ENCODE measurements at regions not wholly inside any gene's neighbourhood (a gene's known extent, or its start where the extent isn't known, plus 50 kb on each side); places are given as distances from the start of the nearest gene placed in this dataset.

GRCh38 chr14:94917041-94917600 is 147.2 kb upstream of the GSC start:
- Histone ChIP-seq H3K4me1 (ENCODE audit: control insufficient read depth, insufficient read depth, low read length, poor library complexity, severe bottlenecking) (no peaks in the 10 kb centered on the region), H3K9me3 (ENCODE audit: control insufficient read depth, low read length) (no peaks in the 10 kb centered on the region), H3K36me3 (ENCODE audit: control insufficient read depth, insufficient read depth, low read length) (no peaks in the 10 kb centered on the region), H3K27me3 (replicated peaks; ENCODE audit: control insufficient read depth, insufficient read depth, low read length, poor library complexity, severe bottlenecking) (no peaks in the 10 kb centered on the region), H3K4me3 (ENCODE audit: insufficient read depth, low read depth, low read length, poor library complexity, severe bottlenecking) (no peak overlapping the region), H3K27ac (ENCODE audit: insufficient read depth, low read length, poor library complexity, severe bottlenecking) (no peak overlapping the region)
- no peak for DNase-seq

DNA sequence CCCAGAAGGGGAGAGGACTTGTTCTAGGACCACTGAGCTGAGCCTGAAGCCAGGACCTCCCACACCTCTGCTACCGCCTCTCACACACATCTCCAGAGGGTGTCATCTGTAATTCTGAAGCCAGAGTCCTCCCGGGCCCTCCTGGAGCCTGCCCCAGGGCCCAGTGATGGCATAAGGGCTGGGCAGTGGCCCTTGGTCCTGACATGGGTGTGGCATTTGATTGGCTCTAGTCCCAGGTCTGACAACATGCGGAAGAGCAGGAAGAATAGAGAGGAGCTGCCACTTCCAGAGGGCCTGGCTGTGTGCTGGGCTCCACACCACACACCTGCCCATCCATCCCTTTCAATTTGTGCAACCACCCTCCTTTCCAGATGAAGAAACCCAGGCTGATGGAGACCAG is 144.3 kb upstream of the GSC start:
- Histone ChIP-seq H3K4me1 (ENCODE audit: control insufficient read depth, insufficient read depth, low read length, poor library complexity, severe bottlenecking) (no peaks in the 10 kb centered on the region), H3K36me3 (ENCODE audit: control insufficient read depth, insufficient read depth, low read length) (no peaks in the 10 kb centered on the region), H3K27me3 (replicated peaks; ENCODE audit: control insufficient read depth, insufficient read depth, low read length, poor library complexity, severe bottlenecking) (no peaks in the 10 kb centered on the region), H3K9me3 (ENCODE audit: control insufficient read depth, low read length) (no peaks in the 10 kb centered on the region), H3K27ac (ENCODE audit: insufficient read depth, low read length, poor library complexity, severe bottlenecking) (no peak overlapping the region), H3K4me3 (ENCODE audit: insufficient read depth, low read depth, low read length, poor library complexity, severe bottlenecking) (no peak overlapping the region)
- no peak for DNase-seq

DNA sequence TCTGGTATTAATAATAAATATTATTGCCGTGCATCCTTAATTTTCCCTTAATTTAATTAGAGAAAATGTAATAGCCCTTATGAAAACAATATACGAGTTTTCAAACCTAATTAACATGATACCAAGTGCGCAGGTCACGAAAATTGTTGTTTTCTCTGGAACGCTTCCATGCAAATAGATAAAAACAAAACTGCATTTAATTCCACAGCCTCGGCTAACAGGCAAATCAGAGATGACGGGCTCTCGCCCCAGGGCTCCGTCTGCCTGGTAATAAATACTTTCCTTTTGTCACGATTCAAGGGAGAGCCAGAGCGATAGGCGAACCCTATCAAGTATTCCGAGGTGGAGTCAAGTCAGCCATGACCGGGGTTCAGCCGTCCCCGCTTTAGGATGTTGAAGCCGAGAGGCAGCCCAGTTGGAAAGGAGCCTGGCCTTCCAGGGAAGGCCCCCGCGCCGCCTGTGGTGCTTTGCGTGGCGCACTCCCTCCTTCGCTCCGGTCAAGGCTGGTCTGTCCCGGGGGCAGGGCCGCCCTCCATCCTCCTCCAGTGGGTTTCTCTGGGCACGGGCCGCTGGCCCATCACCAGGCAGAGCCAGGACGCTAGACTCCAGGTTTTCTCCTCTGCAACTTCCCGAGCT is 137.8 kb upstream of the GSC start:
- no peak overlapping the region for H3K4me3 ChIP-seq (ENCODE audit: insufficient read depth, low read depth, low read length, poor library complexity, severe bottlenecking)
- no peak for DNase-seq
- H3K27me3 ChIP-seq (replicated peaks; ENCODE audit: control insufficient read depth, insufficient read depth, low read length, poor library complexity, severe bottlenecking): no peaks in the 10 kb centered on the region

GRCh38 chr14:94906991-94907587 is 137.2 kb upstream of the GSC start:
- Histone ChIP-seq H3K9me3 (ENCODE audit: control insufficient read depth, low read length) (no peaks in the 10 kb centered on the region), H3K36me3 (ENCODE audit: control insufficient read depth, insufficient read depth, low read length) (no peaks in the 10 kb centered on the region), H3K27me3 (replicated peaks; ENCODE audit: control insufficient read depth, insufficient read depth, low read length, poor library complexity, severe bottlenecking) (no peaks in the 10 kb centered on the region), H3K4me1 (ENCODE audit: control insufficient read depth, insufficient read depth, low read length, poor library complexity, severe bottlenecking) (no peaks in the 10 kb centered on the region), H3K27ac (ENCODE audit: insufficient read depth, low read length, poor library complexity, severe bottlenecking) (no peak overlapping the region), H3K4me3 (ENCODE audit: insufficient read depth, low read depth, low read length, poor library complexity, severe bottlenecking) (no peak overlapping the region)
- no peak for DNase-seq

More for the DNA sequence above, 137.8 kb upstream of the GSC start:
- Histone ChIP-seq H3K27ac (ENCODE audit: insufficient read depth, low read length, poor library complexity, severe bottlenecking) (no peak overlapping the region), H3K4me1 (ENCODE audit: control insufficient read depth, insufficient read depth, low read length, poor library complexity, severe bottlenecking) (no peaks in the 10 kb centered on the region), H3K36me3 (ENCODE audit: control insufficient read depth, insufficient read depth, low read length) (no peaks in the 10 kb centered on the region), H3K9me3 (ENCODE audit: control insufficient read depth, low read length) (no peaks in the 10 kb centered on the region)

GRCh38 chr14:94906577-94906976 is 136.7 kb upstream of the GSC start:
- no peak for DNase-seq
- no peaks in the 10 kb centered on the region for H3K4me1 ChIP-seq (ENCODE audit: control insufficient read depth, insufficient read depth, low read length, poor library complexity, severe bottlenecking)
- H3K36me3 ChIP-seq (ENCODE audit: control insufficient read depth, insufficient read depth, low read length): no peaks in the 10 kb centered on the region
- no peaks in the 10 kb centered on the region for H3K9me3 ChIP-seq (ENCODE audit: control insufficient read depth, low read length)
- H3K27ac ChIP-seq (ENCODE audit: insufficient read depth, low read length, poor library complexity, severe bottlenecking): no peak overlapping the region
- H3K4me3 ChIP-seq (ENCODE audit: insufficient read depth, low read depth, low read length, poor library complexity, severe bottlenecking): no peak overlapping the region
- no peaks in the 10 kb centered on the region for H3K27me3 ChIP-seq (replicated peaks; ENCODE audit: control insufficient read depth, insufficient read depth, low read length, poor library complexity, severe bottlenecking)

DNA sequence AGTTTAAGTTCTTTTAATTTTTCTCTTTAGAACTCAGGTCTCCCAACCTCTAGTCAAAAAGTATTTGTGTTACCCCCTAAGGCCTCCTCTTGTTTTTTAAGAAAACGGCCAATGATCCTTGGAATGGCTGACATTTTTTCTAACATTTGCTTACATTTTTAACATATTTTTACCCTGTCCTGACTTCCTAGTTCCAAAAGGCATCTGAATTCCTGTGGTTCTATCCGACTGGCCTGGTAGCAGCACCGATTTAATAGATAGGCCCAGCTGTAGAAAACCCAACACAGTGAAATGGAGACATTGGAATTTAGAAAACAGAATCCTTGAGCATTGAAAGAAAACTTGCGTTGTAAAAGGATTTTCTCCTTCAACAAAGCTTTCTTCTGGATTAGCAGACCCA is 134.7 kb upstream of the GSC start:
- no peak for DNase-seq
- Histone ChIP-seq H3K27ac (ENCODE audit: insufficient read depth, low read length, poor library complexity, severe bottlenecking) (no peak overlapping the region), H3K36me3 (ENCODE audit: control insufficient read depth, insufficient read depth, low read length) (no peaks in the 10 kb centered on the region), H3K27me3 (replicated peaks; ENCODE audit: control insufficient read depth, insufficient read depth, low read length, poor library complexity, severe bottlenecking) (no peaks in the 10 kb centered on the region), H3K4me1 (ENCODE audit: control insufficient read depth, insufficient read depth, low read length, poor library complexity, severe bottlenecking) (no peaks in the 10 kb centered on the region), H3K4me3 (ENCODE audit: insufficient read depth, low read depth, low read length, poor library complexity, severe bottlenecking) (no peak overlapping the region), H3K9me3 (ENCODE audit: control insufficient read depth, low read length) (no peaks in the 10 kb centered on the region)

DNA sequence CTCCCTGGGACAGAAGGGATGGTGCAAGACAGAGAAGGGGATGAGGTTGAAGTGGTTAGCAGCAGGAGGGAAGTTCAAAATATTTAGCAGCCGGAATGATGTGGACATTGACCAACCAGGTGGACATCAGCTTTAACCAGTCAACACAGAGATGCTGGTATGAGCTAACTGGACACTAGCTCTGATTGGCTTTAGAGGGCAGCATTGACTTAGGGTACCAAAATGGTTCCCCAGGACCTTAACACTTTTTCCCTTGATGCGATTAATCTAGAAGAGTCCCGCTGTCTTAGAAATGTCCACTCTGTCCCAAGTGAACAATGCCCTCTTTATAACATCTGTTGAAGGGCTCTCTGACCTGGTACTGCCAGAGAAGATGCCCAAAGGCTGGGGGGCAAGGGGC is 134.0 kb upstream of the GSC start:
- Histone ChIP-seq H3K36me3 (ENCODE audit: control insufficient read depth, insufficient read depth, low read length) (no peaks in the 10 kb centered on the region), H3K27me3 (replicated peaks; ENCODE audit: control insufficient read depth, insufficient read depth, low read length, poor library complexity, severe bottlenecking) (no peaks in the 10 kb centered on the region), H3K9me3 (ENCODE audit: control insufficient read depth, low read length) (no peaks in the 10 kb centered on the region), H3K4me3 (ENCODE audit: insufficient read depth, low read depth, low read length, poor library complexity, severe bottlenecking) (no peak overlapping the region), H3K4me1 (ENCODE audit: control insufficient read depth, insufficient read depth, low read length, poor library complexity, severe bottlenecking) (no peaks in the 10 kb centered on the region), H3K27ac (ENCODE audit: insufficient read depth, low read length, poor library complexity, severe bottlenecking) (no peak overlapping the region)
- DNase-seq: no peak

GRCh38 chr14:94903338-94903737 is 133.4 kb upstream of the GSC start:
- Histone ChIP-seq H3K4me1 (ENCODE audit: control insufficient read depth, insufficient read depth, low read length, poor library complexity, severe bottlenecking) (no peaks in the 10 kb centered on the region), H3K27ac (ENCODE audit: insufficient read depth, low read length, poor library complexity, severe bottlenecking) (no peak overlapping the region), H3K27me3 (replicated peaks; ENCODE audit: control insufficient read depth, insufficient read depth, low read length, poor library complexity, severe bottlenecking) (no peaks in the 10 kb centered on the region), H3K9me3 (ENCODE audit: control insufficient read depth, low read length) (no peaks in the 10 kb centered on the region), H3K4me3 (ENCODE audit: insufficient read depth, low read depth, low read length, poor library complexity, severe bottlenecking) (no peak overlapping the region), H3K36me3 (ENCODE audit: control insufficient read depth, insufficient read depth, low read length) (no peaks in the 10 kb centered on the region)
- DNase-seq: no peak

GRCh38 chr14:94897561-94897960 is 127.6 kb upstream of the GSC start:
- Histone ChIP-seq H3K27me3 (replicated peaks; ENCODE audit: control insufficient read depth, insufficient read depth, low read length, poor library complexity, severe bottlenecking) (no peaks in the 10 kb centered on the region), H3K4me1 (ENCODE audit: control insufficient read depth, insufficient read depth, low read length, poor library complexity, severe bottlenecking) (no peaks in the 10 kb centered on the region), H3K4me3 (ENCODE audit: insufficient read depth, low read depth, low read length, poor library complexity, severe bottlenecking) (no peak overlapping the region), H3K36me3 (ENCODE audit: control insufficient read depth, insufficient read depth, low read length) (no peaks in the 10 kb centered on the region), H3K27ac (ENCODE audit: insufficient read depth, low read length, poor library complexity, severe bottlenecking) (no peak overlapping the region), H3K9me3 (ENCODE audit: control insufficient read depth, low read length) (no peaks in the 10 kb centered on the region)
- no peak for DNase-seq

GRCh38 chr14:94897082-94897481 is 127.2 kb upstream of the GSC start:
- DNase-seq: no peak
- no peak overlapping the region for H3K27ac ChIP-seq (ENCODE audit: insufficient read depth, low read length, poor library complexity, severe bottlenecking)
- no peaks in the 10 kb centered on the region for H3K36me3 ChIP-seq (ENCODE audit: control insufficient read depth, insufficient read depth, low read length)
- H3K4me3 ChIP-seq (ENCODE audit: insufficient read depth, low read depth, low read length, poor library complexity, severe bottlenecking): no peak overlapping the region
- H3K9me3 ChIP-seq (ENCODE audit: control insufficient read depth, low read length): no peaks in the 10 kb centered on the region
- no peaks in the 10 kb centered on the region for H3K27me3 ChIP-seq (replicated peaks; ENCODE audit: control insufficient read depth, insufficient read depth, low read length, poor library complexity, severe bottlenecking)
- H3K4me1 ChIP-seq (ENCODE audit: control insufficient read depth, insufficient read depth, low read length, poor library complexity, severe bottlenecking): no peaks in the 10 kb centered on the region
